ENCODE measurements at regions not wholly inside any gene's neighbourhood (a gene's known extent, or its start where the extent isn't known, plus 50 kb on each side); places are given as distances from the start of the nearest gene placed in this dataset.
"Not testable (repeated sequence)": the region's sequence is repeated elsewhere in the genome, so short reads cannot be mapped to it uniquely, and the experiment has no call there.

- Histone ChIP-seq H3K27ac (ENCODE audit: low read length) (no peak overlapping the region), H3K36me3 (ENCODE audit: control insufficient read depth in 2 of 2, insufficient read depth in 2 of 2, low read length in 2 of 2) (peaks cover 0 to 3% of the 10 kb centered on the region in 2 donors), H3K4me3 (ENCODE audit: low read length in 2 of 2) (no peak overlapping the region), H3K9me3 (ENCODE audit: control insufficient read depth in 2 of 2, low read length in 2 of 2) (peaks cover 0 to 5% of the 10 kb centered on the region in 2 donors), H3K4me1 (ENCODE audit: control insufficient read depth, insufficient read depth, low read length) (no peaks in the 10 kb centered on the region), H3K27me3 (ENCODE audit: control insufficient read depth in 1 of 2, insufficient read depth in 2 of 2, low read length in 2 of 2) (no peaks in the 10 kb centered on the region), H3K9ac (ENCODE audit: low read length in 2 of 2) (no peak overlapping the region)
Observed at GRCh38 chr5:94064025-94064424, 322.6 kb upstream of the POU5F2 start.

GRCh38 chr5:94057655-94058054, 316.3 kb upstream of the POU5F2 start:
- H3K4me1 ChIP-seq (ENCODE audit: control insufficient read depth, insufficient read depth, low read length) = peaks cover 3% of the 10 kb centered on the region
- no peak overlapping the region for H3K4me3 ChIP-seq (ENCODE audit: low read length in 2 of 2)
- H3K27me3 ChIP-seq (ENCODE audit: control insufficient read depth in 1 of 2, insufficient read depth in 2 of 2, low read length in 2 of 2) = no peaks in the 10 kb centered on the region
- no peak overlapping the region for H3K9ac ChIP-seq (ENCODE audit: low read length in 2 of 2)
- no peaks in the 10 kb centered on the region for H3K9me3 ChIP-seq (ENCODE audit: control insufficient read depth in 2 of 2, low read length in 2 of 2)
- no peak overlapping the region for H3K27ac ChIP-seq (ENCODE audit: low read length)
- no peaks in the 10 kb centered on the region for H3K36me3 ChIP-seq (ENCODE audit: control insufficient read depth in 2 of 2, insufficient read depth in 2 of 2, low read length in 2 of 2)

GRCh38 chr5:94057217-94057616, 315.8 kb upstream of the POU5F2 start:
- Histone ChIP-seq H3K4me1 (ENCODE audit: control insufficient read depth, insufficient read depth, low read length) (peaks cover 3% of the 10 kb centered on the region), H3K36me3 (ENCODE audit: control insufficient read depth in 2 of 2, insufficient read depth in 2 of 2, low read length in 2 of 2) (no peaks in the 10 kb centered on the region), H3K9ac (ENCODE audit: low read length in 2 of 2) (no peak overlapping the region), H3K9me3 (ENCODE audit: control insufficient read depth in 2 of 2, low read length in 2 of 2) (no peaks in the 10 kb centered on the region), H3K27me3 (ENCODE audit: control insufficient read depth in 1 of 2, insufficient read depth in 2 of 2, low read length in 2 of 2) (no peaks in the 10 kb centered on the region), H3K4me3 (ENCODE audit: low read length in 2 of 2) (no peak overlapping the region), H3K27ac (ENCODE audit: low read length) (no peak overlapping the region)

GRCh38 chr5:94049307-94049922, 308.0 kb upstream of the POU5F2 start:
- H3K36me3 ChIP-seq (ENCODE audit: control insufficient read depth in 2 of 2, insufficient read depth in 2 of 2, low read length in 2 of 2); H3K27ac ChIP-seq (ENCODE audit: low read length); H3K4me1 ChIP-seq (ENCODE audit: control insufficient read depth, insufficient read depth, low read length); H3K9me3 ChIP-seq (ENCODE audit: control insufficient read depth in 2 of 2, low read length in 2 of 2); H3K9ac ChIP-seq (ENCODE audit: low read length in 2 of 2); H3K4me3 ChIP-seq (ENCODE audit: low read length in 2 of 2); H3K27me3 ChIP-seq (ENCODE audit: control insufficient read depth in 1 of 2, insufficient read depth in 2 of 2, low read length in 2 of 2): not testable (repeated sequence)

- Histone ChIP-seq H3K27ac (ENCODE audit: low read length) (no peak overlapping the region), H3K9me3 (ENCODE audit: control insufficient read depth in 2 of 2, low read length in 2 of 2) (no peaks in the 10 kb centered on the region), H3K9ac (ENCODE audit: low read length in 2 of 2) (no peak overlapping the region), H3K4me1 (ENCODE audit: control insufficient read depth, insufficient read depth, low read length) (no peaks in the 10 kb centered on the region), H3K36me3 (ENCODE audit: control insufficient read depth in 2 of 2, insufficient read depth in 2 of 2, low read length in 2 of 2) (peaks cover 4 to 7% of the 10 kb centered on the region in 2 donors), H3K27me3 (ENCODE audit: control insufficient read depth in 1 of 2, insufficient read depth in 2 of 2, low read length in 2 of 2) (no peaks in the 10 kb centered on the region), H3K4me3 (ENCODE audit: low read length in 2 of 2) (no peak overlapping the region)
Observed at GRCh38 chr5:94045839-94046782, 304.7 kb upstream of the POU5F2 start.

GRCh38 chr5:94043311-94043710, 301.9 kb upstream of the POU5F2 start:
- Histone ChIP-seq H3K36me3 (ENCODE audit: control insufficient read depth in 2 of 2, insufficient read depth in 2 of 2, low read length in 2 of 2) (peaks cover 4% of the 10 kb centered on the region in 2 donors), H3K27me3 (ENCODE audit: control insufficient read depth in 1 of 2, insufficient read depth in 2 of 2, low read length in 2 of 2) (no peaks in the 10 kb centered on the region), H3K9ac (ENCODE audit: low read length in 2 of 2) (no peak overlapping the region), H3K9me3 (ENCODE audit: control insufficient read depth in 2 of 2, low read length in 2 of 2) (no peaks in the 10 kb centered on the region), H3K4me3 (ENCODE audit: low read length in 2 of 2) (no peak overlapping the region), H3K27ac (ENCODE audit: low read length) (no peak overlapping the region), H3K4me1 (ENCODE audit: control insufficient read depth, insufficient read depth, low read length) (no peaks in the 10 kb centered on the region)

GRCh38 chr5:94040591-94041148, 299.3 kb upstream of the POU5F2 start:
- Histone ChIP-seq H3K4me1 (ENCODE audit: control insufficient read depth, insufficient read depth, low read length) (no peaks in the 10 kb centered on the region), H3K9ac (ENCODE audit: low read length in 2 of 2) (no peak overlapping the region), H3K27ac (ENCODE audit: low read length) (no peak overlapping the region), H3K4me3 (ENCODE audit: low read length in 2 of 2) (no peak overlapping the region), H3K27me3 (ENCODE audit: control insufficient read depth in 1 of 2, insufficient read depth in 2 of 2, low read length in 2 of 2) (no peaks in the 10 kb centered on the region), H3K36me3 (ENCODE audit: control insufficient read depth in 2 of 2, insufficient read depth in 2 of 2, low read length in 2 of 2) (peaks cover 3 to 4% of the 10 kb centered on the region in 2 donors), H3K9me3 (ENCODE audit: control insufficient read depth in 2 of 2, low read length in 2 of 2) (no peaks in the 10 kb centered on the region)

- Histone ChIP-seq H3K27me3 (ENCODE audit: control insufficient read depth in 1 of 2, insufficient read depth in 2 of 2, low read length in 2 of 2) (no peaks in the 10 kb centered on the region), H3K9ac (ENCODE audit: low read length in 2 of 2) (no peak overlapping the region), H3K9me3 (ENCODE audit: control insufficient read depth in 2 of 2, low read length in 2 of 2) (no peaks in the 10 kb centered on the region), H3K36me3 (ENCODE audit: control insufficient read depth in 2 of 2, insufficient read depth in 2 of 2, low read length in 2 of 2) (no peaks in the 10 kb centered on the region), H3K4me1 (ENCODE audit: control insufficient read depth, insufficient read depth, low read length) (no peaks in the 10 kb centered on the region), H3K4me3 (ENCODE audit: low read length in 2 of 2) (no peak overlapping the region), H3K27ac (ENCODE audit: low read length) (no peak overlapping the region)
Observed at GRCh38 chr5:94039101-94039500, 297.7 kb upstream of the POU5F2 start.

GRCh38 chr5:94031631-94032030, 290.2 kb upstream of the POU5F2 start:
- Histone ChIP-seq H3K9ac (ENCODE audit: low read length in 2 of 2) (no peak overlapping the region), H3K27ac (ENCODE audit: low read length) (no peak overlapping the region), H3K27me3 (ENCODE audit: control insufficient read depth in 1 of 2, insufficient read depth in 2 of 2, low read length in 2 of 2) (no peaks in the 10 kb centered on the region), H3K4me3 (ENCODE audit: low read length in 2 of 2) (no peak overlapping the region), H3K9me3 (ENCODE audit: control insufficient read depth in 2 of 2, low read length in 2 of 2) (no peaks in the 10 kb centered on the region), H3K4me1 (ENCODE audit: control insufficient read depth, insufficient read depth, low read length) (no peaks in the 10 kb centered on the region), H3K36me3 (ENCODE audit: control insufficient read depth in 2 of 2, insufficient read depth in 2 of 2, low read length in 2 of 2) (peaks cover 0 to 3% of the 10 kb centered on the region in 2 donors)

- no peak overlapping the region for H3K4me3 ChIP-seq (ENCODE audit: low read length in 2 of 2)
- no peak overlapping the region for H3K9ac ChIP-seq (ENCODE audit: low read length in 2 of 2)
- no peaks in the 10 kb centered on the region for H3K9me3 ChIP-seq (ENCODE audit: control insufficient read depth in 2 of 2, low read length in 2 of 2)
- no peaks in the 10 kb centered on the region for H3K4me1 ChIP-seq (ENCODE audit: control insufficient read depth, insufficient read depth, low read length)
- H3K36me3 ChIP-seq (ENCODE audit: control insufficient read depth in 2 of 2, insufficient read depth in 2 of 2, low read length in 2 of 2) = peaks cover 0 to 4% of the 10 kb centered on the region in 2 donors
- no peaks in the 10 kb centered on the region for H3K27me3 ChIP-seq (ENCODE audit: control insufficient read depth in 1 of 2, insufficient read depth in 2 of 2, low read length in 2 of 2)
- no peak overlapping the region for H3K27ac ChIP-seq (ENCODE audit: low read length)
Observed at GRCh38 chr5:94028001-94028400, 286.6 kb upstream of the POU5F2 start.
